Mucosa of descending colon (tissue), 3 donors: ENCODE measurements at regions not wholly inside any gene's neighbourhood (a gene's known extent, or its start where the extent isn't known, plus 50 kb on each side); places are given as distances from the start of the nearest gene placed in this dataset.

Experiments used
- ATAC-seq: fragments of 200-7000 bp; cut with Tn5 transposase; one replicate; pipeline ENCODE4 v1.9.1; 2020; ENCODE audit warnings: mild to moderate bottlenecking, moderate library complexity
- DNase-seq, 3 donors: peaks; one replicate each; pipeline ENCODE4 v3.0.0-alpha.2; 2020
- H3K36me3 ChIP-seq: fragments of 200-600 bp; one replicate; pipeline ENCODE4 v1.8.0; 2021; ENCODE audit warnings: low read depth, mild to moderate bottlenecking
- H3K4me1 ChIP-seq: fragments of 200-600 bp; one replicate; pipeline ENCODE4 v1.8.0; 2021; ENCODE audit warnings: low read depth, mild to moderate bottlenecking
- H3K4me3 ChIP-seq: fragments of 200-600 bp; one replicate; pipeline ENCODE4 v1.8.0; 2021; ENCODE audit warnings: mild to moderate bottlenecking
- H3K9me3 ChIP-seq: fragments of 200-600 bp; one replicate; pipeline ENCODE4 v1.8.0; 2021; ENCODE audit warnings: mild to moderate bottlenecking
- CTCF ChIP-seq: fragments of 200-600 bp; IDR thresholded peaks from one replicate; pipeline ENCODE4 v1.8.0; 2022; ENCODE audit warnings: antibody characterized with exemption, mild to moderate bottlenecking
- intact Hi-C, 2 donors: fragments of 100-400 bp; cut with DNase I in 1 of 2; cut with micrococcal nuclease in 1 of 2; formaldehyde crosslinking; loops; one replicate each; pipeline versions ENCODE4 v1.11.0 to v1.11.1; 2022; cut with DNase I, micrococcal nuclease
- donor health status: DM: no; HTN: no; CAD: no; lungs with moderate emphysema.
- donor health status: DM: no; HTN: no; CAD: no.
- donor health status: DM: no; HTN: yes; CAD: no.

GRCh38 chr5:54861212-54861894, 124.0 kb downstream of the ESM1 start:
- DNase-seq (no peak), ATAC-seq (no peak)
- TF ChIP-seq CTCF = no peak
- Histone ChIP-seq H3K4me3 (no peak overlapping the region), H3K4me1 (no peaks in the 10 kb centered on the region), H3K9me3 (no peaks in the 10 kb centered on the region), H3K36me3 (no peaks in the 10 kb centered on the region)
- intact Hi-C loops = no loop called here

GRCh38 chr5:54860321-54860720, 125.1 kb downstream of the ESM1 start:
- DNase-seq (no peak), ATAC-seq (no peak)
- H3K36me3 ChIP-seq = no peaks in the 10 kb centered on the region
- intact Hi-C loops = no loop called here
- no peak for TF ChIP-seq CTCF
- H3K9me3 ChIP-seq = no peaks in the 10 kb centered on the region
- H3K4me3 ChIP-seq = no peak overlapping the region
- no peaks in the 10 kb centered on the region for H3K4me1 ChIP-seq

- intact Hi-C loops = no loop called here
- TF ChIP-seq CTCF = no peak
- no peak for ATAC-seq
- DNase-seq = no peak
- no peak overlapping the region for H3K4me3 ChIP-seq
- no peaks in the 10 kb centered on the region for H3K36me3 ChIP-seq
- no peaks in the 10 kb centered on the region for H3K4me1 ChIP-seq
- H3K9me3 ChIP-seq = no peaks in the 10 kb centered on the region
Observed at GRCh38 chr5:54859316-54859715, 126.1 kb downstream of the ESM1 start.

GRCh38 chr5:54854883-54855581, 130.4 kb downstream of the ESM1 start:
- intact Hi-C loops = no loop called here
- H3K4me1 ChIP-seq = no peaks in the 10 kb centered on the region
- TF ChIP-seq CTCF = no peak

GRCh38 chr5:54852007-54852406, 133.4 kb downstream of the ESM1 start:
- no peak overlapping the region for H3K4me3 ChIP-seq

More at GRCh38 chr5:54854883-54855581, 130.4 kb downstream of the ESM1 start:
- no peaks in the 10 kb centered on the region for H3K9me3 ChIP-seq
- H3K36me3 ChIP-seq = no peaks in the 10 kb centered on the region
- ATAC-seq (no peak), DNase-seq (no peak)
- H3K4me3 ChIP-seq = no peak overlapping the region

More at GRCh38 chr5:54852007-54852406, 133.4 kb downstream of the ESM1 start:
- no peak for ATAC-seq
- no peak for TF ChIP-seq CTCF
- no peaks in the 10 kb centered on the region for H3K9me3 ChIP-seq
- no peak for DNase-seq
- intact Hi-C loops = no loop called here
- H3K36me3 ChIP-seq = no peaks in the 10 kb centered on the region
- H3K4me1 ChIP-seq = no peaks in the 10 kb centered on the region
